ENCODE measurements at regions not wholly inside any gene's neighbourhood (a gene's known extent, or its start where the extent isn't known, plus 50 kb on each side); places are given as distances from the start of the nearest gene placed in this dataset.

DNA sequence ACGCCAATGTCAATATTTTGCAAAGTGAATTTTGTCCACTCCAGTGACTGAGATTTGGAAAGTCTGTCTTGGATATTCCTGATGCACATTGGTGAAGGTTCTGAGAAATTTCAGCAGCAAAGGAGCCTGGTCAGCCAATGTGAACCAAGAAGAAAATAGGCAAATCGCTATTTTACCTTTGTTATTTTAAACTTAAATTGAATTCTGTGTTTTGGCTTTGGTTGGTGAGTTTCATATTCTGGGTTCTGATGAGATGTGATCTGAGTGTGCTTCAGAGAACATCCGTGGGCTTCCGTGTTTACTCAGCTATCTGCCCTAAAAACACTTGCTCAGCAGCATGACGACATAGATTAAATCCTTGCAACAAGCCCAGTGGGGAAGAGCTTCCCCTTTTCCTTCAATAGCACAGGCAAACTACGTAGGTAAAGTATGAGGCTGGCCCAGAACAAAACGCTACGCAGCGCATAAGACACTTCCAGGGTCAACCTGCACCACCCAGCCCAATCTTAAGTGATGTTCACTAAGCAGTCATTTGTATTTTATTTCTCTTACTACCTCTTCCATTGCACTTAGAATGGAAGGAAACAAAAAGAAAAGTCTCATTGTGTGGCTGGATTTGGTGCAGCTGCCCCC is 176.4 kb upstream of the KAZN start:
- BruUV-seq (replicated peaks) = no TSS peak
- H3K27me3 ChIP-seq (replicated peaks; ENCODE audit: insufficient read depth, low read depth, low read length, poor library complexity) = no peaks in the 10 kb centered on the region
- ChIA-PET POLR2A (ENCODE audit: low non-redundant PET) (no interaction called here), CTCF (no interaction called here)
- intact Hi-C loops (cut with micrococcal nuclease; ENCODE audit: unreplicated experiment) = no loop called here
- DNase-seq (ENCODE audit: low spot score) = no peak
- H3K4me3 ChIP-seq (ENCODE audit: low read depth, low read length, poor library complexity, severe bottlenecking) = no peak overlapping the region
- no peaks in the 10 kb centered on the region for H3K9me3 ChIP-seq (ENCODE audit: low read depth, low read length, poor library complexity, severe bottlenecking)
- no peaks in the 10 kb centered on the region for H3K36me3 ChIP-seq (ENCODE audit: insufficient read depth, low read length, poor library complexity, severe bottlenecking)
- H3K4me1 ChIP-seq (ENCODE audit: insufficient read depth, low read length, poor library complexity, severe bottlenecking) = no peaks in the 10 kb centered on the region
- H3K27ac ChIP-seq (ENCODE audit: low read depth, low read length, poor library complexity, severe bottlenecking) = no peak overlapping the region
- no peak for TF ChIP-seq EZH2 (IDR thresholded peaks at IDR 0.05; ENCODE audit: borderline replicate concordance, low read depth, low read length, poor library complexity, severe bottlenecking)
- TF ChIP-seq, protein P1, sequence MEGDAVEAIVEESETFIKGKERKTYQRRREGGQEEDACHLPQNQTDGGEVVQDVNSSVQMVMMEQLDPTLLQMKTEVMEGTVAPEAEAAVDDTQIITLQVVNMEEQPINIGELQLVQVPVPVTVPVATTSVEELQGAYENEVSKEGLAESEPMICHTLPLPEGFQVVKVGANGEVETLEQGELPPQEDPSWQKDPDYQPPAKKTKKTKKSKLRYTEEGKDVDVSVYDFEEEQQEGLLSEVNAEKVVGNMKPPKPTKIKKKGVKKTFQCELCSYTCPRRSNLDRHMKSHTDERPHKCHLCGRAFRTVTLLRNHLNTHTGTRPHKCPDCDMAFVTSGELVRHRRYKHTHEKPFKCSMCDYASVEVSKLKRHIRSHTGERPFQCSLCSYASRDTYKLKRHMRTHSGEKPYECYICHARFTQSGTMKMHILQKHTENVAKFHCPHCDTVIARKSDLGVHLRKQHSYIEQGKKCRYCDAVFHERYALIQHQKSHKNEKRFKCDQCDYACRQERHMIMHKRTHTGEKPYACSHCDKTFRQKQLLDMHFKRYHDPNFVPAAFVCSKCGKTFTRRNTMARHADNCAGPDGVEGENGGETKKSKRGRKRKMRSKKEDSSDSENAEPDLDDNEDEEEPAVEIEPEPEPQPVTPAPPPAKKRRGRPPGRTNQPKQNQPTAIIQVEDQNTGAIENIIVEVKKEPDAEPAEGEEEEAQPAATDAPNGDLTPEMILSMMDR (conservative IDR thresholded peaks at IDR 0.05; ENCODE audit: low read depth, low read length) = no peak

GRCh38 chr1:14424325-14425002 is 174.0 kb upstream of the KAZN start:
- CTCF ChIA-PET = no interaction called here
- TF ChIP-seq, protein P1 (conservative IDR thresholded peaks at IDR 0.05; ENCODE audit: low read depth, low read length) = no peak
- POLR2A ChIA-PET (ENCODE audit: low non-redundant PET) = no interaction called here

DNA sequence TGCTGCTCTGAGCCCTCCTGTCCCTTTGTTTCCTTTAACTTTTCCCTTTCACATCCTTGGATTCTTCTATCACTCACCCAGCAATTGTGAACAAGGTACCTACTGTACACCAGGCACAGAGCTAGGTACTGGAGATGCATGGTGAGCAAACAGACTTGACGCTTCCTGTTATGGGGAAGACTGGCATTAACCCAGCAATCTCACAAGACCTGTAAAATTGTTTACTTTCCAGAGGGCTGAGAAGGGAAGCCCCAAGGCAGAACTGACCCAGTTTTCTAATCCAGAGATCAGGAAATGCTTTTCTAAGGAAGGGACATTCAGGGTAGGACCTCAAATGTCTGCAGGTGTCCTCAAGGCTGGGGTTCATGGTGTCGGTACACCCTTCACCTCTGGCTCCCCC is 171.6 kb upstream of the KAZN start:
- intact Hi-C loops (cut with micrococcal nuclease; ENCODE audit: unreplicated experiment) = no loop called here
- H3K4me1 ChIP-seq (ENCODE audit: insufficient read depth, low read length, poor library complexity, severe bottlenecking) = no peaks in the 10 kb centered on the region
- H3K36me3 ChIP-seq (ENCODE audit: insufficient read depth, low read length, poor library complexity, severe bottlenecking) = no peaks in the 10 kb centered on the region
- no peak for DNase-seq (ENCODE audit: low spot score)
- no peak overlapping the region for H3K4me3 ChIP-seq (ENCODE audit: low read depth, low read length, poor library complexity, severe bottlenecking)
- POLR2A ChIA-PET (ENCODE audit: low non-redundant PET) = no interaction called here
- no peak overlapping the region for H3K27ac ChIP-seq (ENCODE audit: low read depth, low read length, poor library complexity, severe bottlenecking)
- no peaks in the 10 kb centered on the region for H3K9me3 ChIP-seq (ENCODE audit: low read depth, low read length, poor library complexity, severe bottlenecking)
- TF ChIP-seq EZH2 (IDR thresholded peaks at IDR 0.05; ENCODE audit: borderline replicate concordance, low read depth, low read length, poor library complexity, severe bottlenecking) = no peak
- TF ChIP-seq, protein P1 (conservative IDR thresholded peaks at IDR 0.05; ENCODE audit: low read depth, low read length) = no peak
- CTCF ChIA-PET = no interaction called here
- BruUV-seq (replicated peaks) = no TSS peak
- no peaks in the 10 kb centered on the region for H3K27me3 ChIP-seq (replicated peaks; ENCODE audit: insufficient read depth, low read depth, low read length, poor library complexity)

More at GRCh38 chr1:14424325-14425002, 174.0 kb upstream of the KAZN start:
- Histone ChIP-seq H3K27me3 (replicated peaks; ENCODE audit: insufficient read depth, low read depth, low read length, poor library complexity) (no peaks in the 10 kb centered on the region), H3K4me1 (ENCODE audit: insufficient read depth, low read length, poor library complexity, severe bottlenecking) (no peaks in the 10 kb centered on the region), H3K27ac (ENCODE audit: low read depth, low read length, poor library complexity, severe bottlenecking) (no peak overlapping the region), H3K9me3 (ENCODE audit: low read depth, low read length, poor library complexity, severe bottlenecking) (no peaks in the 10 kb centered on the region), H3K36me3 (ENCODE audit: insufficient read depth, low read length, poor library complexity, severe bottlenecking) (no peaks in the 10 kb centered on the region), H3K4me3 (ENCODE audit: low read depth, low read length, poor library complexity, severe bottlenecking) (no peak overlapping the region)
- BruUV-seq (replicated peaks) = no TSS peak
- no peak for DNase-seq (ENCODE audit: low spot score)
- intact Hi-C loops (cut with micrococcal nuclease; ENCODE audit: unreplicated experiment) = no loop called here

All from A673 (cell line).